ENCODE measurements at regions not wholly inside any gene's neighbourhood (a gene's known extent, or its start where the extent isn't known, plus 50 kb on each side); places are given as distances from the start of the nearest gene placed in this dataset.

DNA sequence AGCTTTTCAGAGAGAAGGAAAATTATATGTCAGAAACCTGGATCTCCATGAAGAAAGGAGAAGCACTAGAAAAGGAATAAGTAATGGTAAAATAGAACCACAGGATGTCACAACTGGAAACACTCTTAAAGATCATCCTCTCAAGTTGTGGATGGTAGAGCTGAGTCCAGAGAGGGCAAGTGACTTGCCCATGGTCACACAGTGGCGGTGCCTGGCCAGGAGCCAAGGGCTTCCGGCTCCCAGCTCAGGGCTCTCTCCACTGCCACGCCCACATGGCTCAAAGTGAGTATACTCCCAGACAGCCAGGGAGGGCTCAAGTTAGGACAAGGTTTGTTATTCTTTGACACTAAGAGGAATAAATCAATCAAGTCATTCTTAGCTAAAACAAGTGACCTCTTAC is 159.8 kb downstream of the COPRS start:
- TF ChIP-seq, protein P1, sequence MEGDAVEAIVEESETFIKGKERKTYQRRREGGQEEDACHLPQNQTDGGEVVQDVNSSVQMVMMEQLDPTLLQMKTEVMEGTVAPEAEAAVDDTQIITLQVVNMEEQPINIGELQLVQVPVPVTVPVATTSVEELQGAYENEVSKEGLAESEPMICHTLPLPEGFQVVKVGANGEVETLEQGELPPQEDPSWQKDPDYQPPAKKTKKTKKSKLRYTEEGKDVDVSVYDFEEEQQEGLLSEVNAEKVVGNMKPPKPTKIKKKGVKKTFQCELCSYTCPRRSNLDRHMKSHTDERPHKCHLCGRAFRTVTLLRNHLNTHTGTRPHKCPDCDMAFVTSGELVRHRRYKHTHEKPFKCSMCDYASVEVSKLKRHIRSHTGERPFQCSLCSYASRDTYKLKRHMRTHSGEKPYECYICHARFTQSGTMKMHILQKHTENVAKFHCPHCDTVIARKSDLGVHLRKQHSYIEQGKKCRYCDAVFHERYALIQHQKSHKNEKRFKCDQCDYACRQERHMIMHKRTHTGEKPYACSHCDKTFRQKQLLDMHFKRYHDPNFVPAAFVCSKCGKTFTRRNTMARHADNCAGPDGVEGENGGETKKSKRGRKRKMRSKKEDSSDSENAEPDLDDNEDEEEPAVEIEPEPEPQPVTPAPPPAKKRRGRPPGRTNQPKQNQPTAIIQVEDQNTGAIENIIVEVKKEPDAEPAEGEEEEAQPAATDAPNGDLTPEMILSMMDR (IDR thresholded peaks at IDR 0.05) = no peak
- no peak for TF ChIP-seq POLR2A (IDR thresholded peaks at IDR 0.05)
